ENCODE measurements at regions not wholly inside any gene's neighbourhood (a gene's known extent, or its start where the extent isn't known, plus 50 kb on each side); places are given as distances from the start of the nearest gene placed in this dataset.
A peak's percentile ranks its signal among the peaks of the same experiment; 100 is the strongest.

GRCh38 chr3:148289159-148289558 is 408.5 kb upstream of the AGTR1 start:
- no peak for TF ChIP-seq CTCF (conservative IDR thresholded peaks at IDR 0.05)
- H3K27me3 Mint-ChIP-seq (ENCODE audit: low read depth), result no peaks in the 10 kb centered on the region
- H3K27ac Mint-ChIP-seq (ENCODE audit: unreplicated experiment), result no peak overlapping the region
- H3K9me3 Mint-ChIP-seq, result peaks cover 3% of the 10 kb centered on the region
- H3K4me1 Mint-ChIP-seq, result no peaks in the 10 kb centered on the region
- no peaks in the 10 kb centered on the region for H3K36me3 Mint-ChIP-seq (ENCODE audit: low read depth)
- DNase-seq (ENCODE audit: low read depth, low spot score), result no peak
- H3K4me3 Mint-ChIP-seq, result no peak overlapping the region

- Mint-ChIP-seq H3K4me3 (no peak overlapping the region), H3K36me3 (ENCODE audit: low read depth) (no peaks in the 10 kb centered on the region), H3K27me3 (ENCODE audit: low read depth) (no peaks in the 10 kb centered on the region), H3K4me1 (no peaks in the 10 kb centered on the region), H3K27ac (ENCODE audit: unreplicated experiment) (no peak overlapping the region), H3K9me3 (no peaks in the 10 kb centered on the region)
- no peak for TF ChIP-seq CTCF (conservative IDR thresholded peaks at IDR 0.05)
- no peak for DNase-seq (ENCODE audit: low read depth, low spot score)
Measured at GRCh38 chr3:148297013-148297412, 400.7 kb upstream of the AGTR1 start.

GRCh38 chr3:148307443-148307843 is 390.3 kb upstream of the AGTR1 start:
- no peak for DNase-seq (ENCODE audit: low read depth, low spot score)
- no peaks in the 10 kb centered on the region for H3K27me3 Mint-ChIP-seq (ENCODE audit: low read depth)
- H3K4me1 Mint-ChIP-seq, result peaks cover 4% of the 10 kb centered on the region
- no peak overlapping the region for H3K4me3 Mint-ChIP-seq
- H3K36me3 Mint-ChIP-seq (ENCODE audit: low read depth), result no peaks in the 10 kb centered on the region
- H3K9me3 Mint-ChIP-seq, result peaks cover 5% of the 10 kb centered on the region
- no peak for TF ChIP-seq CTCF (conservative IDR thresholded peaks at IDR 0.05)
- H3K27ac Mint-ChIP-seq (ENCODE audit: unreplicated experiment), result no peak overlapping the region

GRCh38 chr3:148309390-148310035 is 388.2 kb upstream of the AGTR1 start:
- no peaks in the 10 kb centered on the region for H3K27me3 Mint-ChIP-seq (ENCODE audit: low read depth)
- H3K36me3 Mint-ChIP-seq (ENCODE audit: low read depth), result no peaks in the 10 kb centered on the region
- no peak overlapping the region for H3K4me3 Mint-ChIP-seq
- peak; percentile 3 for DNase-seq (ENCODE audit: low read depth, low spot score)
- H3K27ac Mint-ChIP-seq (ENCODE audit: unreplicated experiment), result no peak overlapping the region
- H3K4me1 Mint-ChIP-seq, result no peaks in the 10 kb centered on the region
- TF ChIP-seq CTCF (conservative IDR thresholded peaks at IDR 0.05), result peak; percentile 70
- H3K9me3 Mint-ChIP-seq, result peaks cover 5% of the 10 kb centered on the region

GRCh38 chr3:148315756-148316155 is 381.9 kb upstream of the AGTR1 start:
- Mint-ChIP-seq H3K9me3 (peaks cover 4% of the 10 kb centered on the region), H3K4me1 (no peaks in the 10 kb centered on the region), H3K4me3 (no peak overlapping the region), H3K27ac (ENCODE audit: unreplicated experiment) (no peak overlapping the region), H3K27me3 (ENCODE audit: low read depth) (no peaks in the 10 kb centered on the region), H3K36me3 (ENCODE audit: low read depth) (no peaks in the 10 kb centered on the region)
- no peak for TF ChIP-seq CTCF (conservative IDR thresholded peaks at IDR 0.05)
- no peak for DNase-seq (ENCODE audit: low read depth, low spot score)

All from neural crest cell (in vitro differentiated cells).